NCI-H2029 (cell line): ENCODE measurements at regions not wholly inside any gene's neighbourhood (a gene's known extent, or its start where the extent isn't known, plus 50 kb on each side); places are given as distances from the start of the nearest gene placed in this dataset.
"Not testable (repeated sequence)": the region's sequence is repeated elsewhere in the genome, so short reads cannot be mapped to it uniquely, and the experiment has no call there.

Source experiments
- DNase-seq: peaks from one replicate; lab custom pipeline; 2025; lab: John Stamatoyannopoulos, UW

- no peak for DNase-seq
These were observed 63.7 kb upstream of the SYT4 start for GRCh38 chr18:43341014-43341413.

DNA sequence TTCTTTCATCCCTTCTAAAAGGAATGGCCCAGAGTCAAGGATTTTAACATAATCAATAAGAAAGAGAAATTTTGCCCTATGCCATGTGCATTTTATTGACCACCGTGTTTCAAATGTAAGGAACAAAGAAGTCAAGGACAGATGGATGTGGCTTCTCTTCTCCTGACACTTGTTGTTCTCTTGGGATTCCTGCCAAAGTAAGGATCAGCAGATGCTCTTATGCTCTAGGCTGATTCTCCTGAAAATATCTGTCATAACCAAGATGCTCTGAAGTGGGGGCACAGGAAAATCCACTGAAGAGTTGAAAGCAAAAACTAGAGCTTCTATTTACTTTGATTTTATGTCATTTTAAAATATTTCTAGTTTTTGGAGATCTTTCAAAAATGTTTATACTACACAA lies 72.9 kb upstream of the SYT4 start:
- DNase-seq, result no peak

- no peak for DNase-seq
These were observed 87.2 kb upstream of the SYT4 start for GRCh38 chr18:43364535-43364934.

DNA sequence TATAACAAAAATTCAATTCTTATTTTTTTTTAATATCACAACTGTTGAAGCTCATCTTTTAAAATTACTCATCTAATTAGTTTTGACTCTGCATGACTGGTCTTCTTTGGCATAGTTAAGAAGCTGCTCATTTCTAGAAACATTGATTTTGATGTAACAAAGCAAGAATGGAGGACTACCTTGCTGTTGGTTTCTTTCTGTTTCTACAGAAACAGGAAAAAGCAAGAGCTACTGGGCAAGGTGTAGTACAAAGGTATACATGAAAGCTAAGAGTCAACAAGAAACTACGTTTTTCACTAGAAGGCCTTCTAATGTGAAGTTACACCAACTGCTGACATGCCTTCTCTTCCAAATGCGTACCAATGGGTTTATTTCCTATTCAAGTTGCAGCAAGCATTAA lies 90.6 kb upstream of the SYT4 start:
- DNase-seq, result no peak

- DNase-seq, result not testable (repeated sequence)
These were observed 92.0 kb upstream of the SYT4 start for GRCh38 chr18:43369311-43369710.

GRCh38 chr18:43372773-43373172 lies 95.5 kb upstream of the SYT4 start:
- DNase-seq, result no peak

GRCh38 chr18:43380104-43380672 lies 102.9 kb upstream of the SYT4 start:
- no peak for DNase-seq

GRCh38 chr18:43382641-43383403 lies 105.5 kb upstream of the SYT4 start:
- no peak for DNase-seq

DNA sequence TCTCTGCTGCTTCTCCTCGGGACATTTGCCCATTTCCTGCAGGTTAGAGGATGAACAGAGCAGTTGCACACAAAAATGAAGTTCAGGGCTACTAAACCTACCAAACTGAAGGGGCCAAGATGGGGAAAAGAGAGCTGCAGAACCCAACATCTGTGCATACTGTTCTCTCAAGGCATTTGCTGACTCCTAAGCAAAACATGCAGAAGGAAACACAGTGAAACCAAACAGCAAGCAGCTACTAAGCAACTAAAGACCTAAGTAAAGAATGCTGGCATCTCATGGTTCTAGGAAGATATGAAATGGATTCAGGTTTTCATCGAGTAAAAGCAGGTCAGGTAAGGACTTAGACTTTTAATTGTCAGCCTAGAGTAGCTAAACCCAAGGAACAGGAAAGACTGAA lies 111.9 kb upstream of the SYT4 start:
- DNase-seq, result no peak

DNA sequence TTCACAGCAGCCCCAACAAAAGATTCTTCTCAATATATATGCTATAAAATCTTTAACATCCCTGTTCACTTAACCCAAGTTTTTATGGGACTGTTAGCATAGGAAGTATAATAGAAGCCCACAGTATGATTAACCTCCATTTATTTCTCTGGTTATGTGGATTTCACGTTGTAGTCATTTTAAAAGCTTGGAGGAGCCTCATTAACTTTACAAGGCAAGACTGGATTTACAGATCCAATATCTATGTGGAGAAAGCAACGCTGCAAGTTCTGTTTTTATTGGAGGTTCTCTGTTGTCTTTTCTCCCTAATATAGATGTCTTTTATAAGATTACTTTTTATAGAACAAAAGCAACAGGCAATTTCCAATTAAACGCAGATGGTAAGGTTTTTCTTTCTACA lies 114.9 kb upstream of the SYT4 start:
- no peak for DNase-seq

- DNase-seq, result no peak
These were observed 115.9 kb upstream of the SYT4 start for GRCh38 chr18:43393174-43393573.

DNA sequence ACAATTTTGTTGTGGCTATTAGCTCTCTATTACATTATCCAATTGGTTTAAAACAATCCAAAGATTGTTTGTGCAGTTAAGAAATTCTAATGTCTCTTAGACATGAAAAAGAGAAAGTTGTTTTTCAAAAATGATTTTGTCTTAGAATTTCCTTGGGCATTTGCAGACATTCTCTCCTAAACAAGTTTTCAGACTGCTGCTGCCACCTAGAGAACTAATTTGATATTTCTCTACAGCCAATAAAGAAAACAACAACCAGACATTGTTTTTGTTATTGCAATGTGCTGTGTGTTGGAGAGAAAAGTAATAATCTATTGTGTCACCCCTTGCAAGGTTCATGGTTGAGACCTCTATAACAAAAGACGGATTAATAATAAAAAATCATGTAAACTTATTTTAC lies 119.0 kb upstream of the SYT4 start:
- peak; percentile 4 for DNase-seq

DNA sequence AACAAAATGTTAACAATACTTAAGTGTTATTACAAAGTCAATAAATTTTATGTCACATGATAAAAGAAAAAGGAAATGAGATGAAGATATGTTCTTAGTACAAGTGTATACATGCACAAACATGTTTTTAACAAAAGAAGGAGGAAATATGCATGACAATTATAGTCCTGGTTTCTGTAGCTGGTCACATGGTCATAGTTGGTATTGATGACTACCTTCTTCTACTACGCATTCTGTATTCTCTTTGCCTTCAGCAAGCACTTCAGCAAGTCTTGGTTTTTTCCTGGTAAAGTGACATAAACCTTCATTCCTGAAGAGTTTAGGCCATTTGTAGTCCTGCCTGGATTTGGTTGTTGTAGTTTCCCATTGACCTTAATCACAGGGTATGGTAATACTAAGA lies 121.3 kb upstream of the SYT4 start:
- no peak for DNase-seq

- no peak for DNase-seq
These were observed 127.8 kb upstream of the SYT4 start for GRCh38 chr18:43405097-43405496.

GRCh38 chr18:43414006-43414405 lies 136.7 kb upstream of the SYT4 start:
- DNase-seq, result no peak

DNA sequence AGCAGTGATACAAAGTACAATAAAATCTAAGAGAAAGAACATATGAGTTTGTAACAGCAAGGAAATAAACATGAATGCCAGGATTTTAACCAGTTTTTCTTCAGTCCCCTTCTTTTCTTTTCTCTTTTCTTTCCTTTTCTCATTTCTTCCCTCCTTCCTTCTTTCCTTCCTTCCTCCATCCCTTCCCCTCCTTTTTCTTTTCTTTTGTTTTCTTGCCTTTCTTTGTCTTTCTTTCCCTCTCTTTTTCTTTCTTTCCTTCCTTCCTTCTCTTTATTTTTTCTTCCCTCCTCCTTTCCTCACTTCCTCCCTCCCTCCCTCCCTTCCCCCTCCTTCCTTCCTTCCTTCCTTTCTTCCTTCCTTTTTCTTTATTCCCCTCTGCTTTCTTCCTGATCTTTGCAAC lies 142.8 kb upstream of the SYT4 start:
- no peak for DNase-seq

- no peak for DNase-seq
These were observed 143.7 kb upstream of the SYT4 start for GRCh38 chr18:43420950-43421349.

DNA sequence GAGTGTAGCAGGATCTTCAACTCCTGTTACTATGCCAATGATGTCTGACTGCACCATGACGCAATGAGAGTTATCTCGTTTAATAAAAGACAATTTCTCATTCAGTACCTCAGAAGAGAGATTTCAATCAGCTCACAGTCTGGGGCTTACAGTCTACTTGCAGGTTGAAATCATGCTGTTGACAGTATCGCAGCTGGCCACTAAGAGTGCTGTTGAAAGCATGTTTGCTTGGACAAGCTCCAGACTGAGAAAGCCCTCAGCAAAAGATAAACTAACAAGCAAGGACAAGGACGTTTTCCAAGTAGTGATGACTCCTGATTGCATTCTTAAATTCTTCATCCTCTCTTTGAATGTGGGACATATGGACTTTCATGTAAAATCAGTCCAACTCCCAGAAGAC lies 145.2 kb upstream of the SYT4 start:
- DNase-seq, result peak; percentile 53

- no peak for DNase-seq
These were observed 158.6 kb upstream of the SYT4 start for GRCh38 chr18:43435851-43436250.

DNA sequence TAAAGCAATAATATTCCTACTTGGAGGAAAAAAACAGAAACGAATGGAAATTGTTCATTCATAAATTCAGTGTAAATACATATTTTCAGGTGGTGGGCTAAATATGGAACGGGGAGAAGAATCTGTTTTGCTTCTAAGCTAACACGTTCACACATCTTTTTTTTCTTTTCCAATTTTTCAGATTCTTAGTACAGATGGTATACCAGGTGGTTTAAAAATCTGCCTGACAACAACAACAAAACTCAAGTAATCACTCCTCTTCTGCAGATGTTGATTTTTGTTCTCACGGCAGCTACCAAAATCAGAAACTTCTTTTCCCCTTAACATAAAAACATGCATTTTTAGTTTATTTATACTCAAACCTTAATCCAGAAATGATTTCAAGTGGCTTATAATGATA lies 164.8 kb upstream of the SYT4 start:
- DNase-seq, result no peak

GRCh38 chr18:43442571-43442970 lies 165.3 kb upstream of the SYT4 start:
- no peak for DNase-seq

GRCh38 chr18:43465483-43465882 lies 188.2 kb upstream of the SYT4 start:
- DNase-seq, result no peak

DNA sequence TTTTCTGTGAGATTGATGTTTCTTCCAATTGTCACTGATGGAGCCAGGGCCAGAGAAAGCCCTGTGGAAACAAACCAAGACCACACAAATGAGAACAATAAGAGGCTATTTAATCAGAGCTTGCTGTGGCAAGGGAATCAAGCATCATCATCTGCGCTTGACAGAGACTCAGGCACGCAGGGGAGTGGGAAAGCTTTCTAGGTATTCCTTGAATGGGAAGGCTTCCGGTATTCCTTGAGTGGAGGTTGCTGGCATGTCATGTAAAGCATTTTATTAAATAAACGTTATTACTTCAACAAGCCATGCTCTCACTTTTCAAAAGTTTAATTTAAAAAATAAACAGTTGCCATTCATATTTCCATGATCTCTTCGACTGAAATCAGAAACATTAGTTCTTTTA lies 194.6 kb upstream of the SYT4 start:
- no peak for DNase-seq

GRCh38 chr18:43481069-43481468 lies 203.8 kb upstream of the SYT4 start:
- no peak for DNase-seq
